ENCODE measurements at regions not wholly inside any gene's neighbourhood (a gene's known extent, or its start where the extent isn't known, plus 50 kb on each side); places are given as distances from the start of the nearest gene placed in this dataset.
A peak's percentile ranks its signal among the peaks of the same experiment; 100 is the strongest.

DNA sequence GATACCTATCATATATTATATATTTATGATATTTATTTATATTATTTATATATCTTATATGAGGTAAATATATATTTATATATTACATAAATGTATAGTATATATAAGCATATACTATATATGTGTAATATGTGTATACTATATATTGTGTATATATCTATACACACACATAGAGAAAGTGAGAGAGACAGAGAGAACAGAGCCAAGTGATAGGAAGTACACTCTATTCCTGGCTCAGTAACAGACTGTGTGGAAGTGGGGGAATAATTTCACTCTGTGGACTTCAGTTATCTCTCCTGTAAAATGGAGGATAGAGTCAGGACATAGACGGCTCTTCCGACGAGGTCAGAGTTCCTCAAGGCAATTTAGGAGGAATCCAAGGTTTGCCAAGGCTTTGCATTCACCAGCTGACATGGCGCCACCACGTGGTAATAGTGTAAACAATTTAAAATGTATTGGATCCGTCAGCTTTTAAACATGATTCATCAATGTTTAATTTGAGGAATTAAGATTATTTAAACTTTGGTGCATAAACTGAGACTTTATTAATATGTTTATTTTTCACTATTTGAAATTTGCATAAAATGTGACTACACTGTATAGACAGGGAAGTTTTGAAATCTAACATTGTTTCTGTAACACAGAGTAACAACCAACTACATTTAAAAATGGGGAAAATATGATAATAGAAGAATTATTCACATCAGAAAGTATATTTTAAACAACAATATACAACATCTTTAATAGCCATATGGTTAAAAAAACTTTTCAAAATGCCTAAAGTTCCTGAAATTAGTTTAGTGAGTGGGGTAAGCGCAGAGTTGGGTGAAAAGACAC, 75.4 kb upstream of the TMEM244 start:
- no peak overlapping the region for H3K9ac ChIP-seq (ENCODE audit: insufficient read length, low read depth)
- H3K36me3 ChIP-seq (ENCODE audit: insufficient read depth, insufficient read length, low read length), result no peaks in the 10 kb centered on the region
- H3K27me3 ChIP-seq (ENCODE audit: insufficient read depth, insufficient read length), result no peaks in the 10 kb centered on the region
- H3K9me3 ChIP-seq (ENCODE audit: insufficient read depth, low read length), result no peaks in the 10 kb centered on the region
- no peaks in the 10 kb centered on the region for H3K4me1 ChIP-seq (ENCODE audit: insufficient read depth, insufficient read length)
- DNase-seq (ENCODE audit: low read depth, low spot score), result peak; percentile 46
- no peak overlapping the region for H3K4me3 ChIP-seq (ENCODE audit: insufficient read length, low read depth)
- TF ChIP-seq SUZ12 (IDR thresholded peaks at IDR 0.05; ENCODE audit: extremely low read depth, insufficient read depth, insufficient read length) (no peak), YY1 (IDR thresholded peaks at IDR 0.05; ENCODE audit: insufficient read depth, insufficient read length) (no peak), ZNF274 (IDR thresholded peaks at IDR 0.05; ENCODE audit: low read depth, low read length) (no peak)

DNA sequence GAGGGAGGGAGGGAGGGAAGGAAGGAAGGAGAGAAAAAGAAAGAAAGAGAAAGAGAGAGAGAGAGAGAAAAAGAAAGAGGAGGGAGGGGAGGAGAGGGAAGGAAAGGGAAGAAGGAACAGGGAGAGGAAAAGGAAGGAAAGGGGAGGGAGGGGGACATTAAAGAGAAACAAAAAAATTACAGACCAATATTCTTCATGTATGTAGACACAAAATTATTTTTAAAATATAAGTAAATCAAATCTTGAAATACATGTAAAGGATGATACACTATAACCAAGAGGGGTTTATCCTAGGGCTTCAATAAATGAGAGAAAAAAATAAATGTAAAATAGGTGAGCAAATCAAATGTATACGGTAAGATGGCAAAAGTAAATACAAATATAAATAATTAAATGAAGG, 71.2 kb upstream of the TMEM244 start:
- TF ChIP-seq SUZ12 (IDR thresholded peaks at IDR 0.05; ENCODE audit: extremely low read depth, insufficient read depth, insufficient read length), result no peak
- no peaks in the 10 kb centered on the region for H3K9me3 ChIP-seq (ENCODE audit: insufficient read depth, low read length)
- H3K36me3 ChIP-seq (ENCODE audit: insufficient read depth, insufficient read length, low read length), result no peaks in the 10 kb centered on the region
- no peaks in the 10 kb centered on the region for H3K27me3 ChIP-seq (ENCODE audit: insufficient read depth, insufficient read length)
- H3K4me1 ChIP-seq (ENCODE audit: insufficient read depth, insufficient read length), result no peaks in the 10 kb centered on the region
- no peak overlapping the region for H3K4me3 ChIP-seq (ENCODE audit: insufficient read length, low read depth)
- DNase-seq (ENCODE audit: low read depth, low spot score), result no peak
- no peak overlapping the region for H3K9ac ChIP-seq (ENCODE audit: insufficient read length, low read depth)

- H3K9ac ChIP-seq (ENCODE audit: insufficient read length, low read depth), result no peak overlapping the region
- no peaks in the 10 kb centered on the region for H3K36me3 ChIP-seq (ENCODE audit: insufficient read depth, insufficient read length, low read length)
- no peaks in the 10 kb centered on the region for H3K9me3 ChIP-seq (ENCODE audit: insufficient read depth, low read length)
- H3K27me3 ChIP-seq (ENCODE audit: insufficient read depth, insufficient read length), result no peaks in the 10 kb centered on the region
- no peaks in the 10 kb centered on the region for H3K4me1 ChIP-seq (ENCODE audit: insufficient read depth, insufficient read length)
- DNase-seq (ENCODE audit: low read depth, low spot score), result no peak
- no peak overlapping the region for H3K4me3 ChIP-seq (ENCODE audit: insufficient read length, low read depth)
- TF ChIP-seq ZNF274 (IDR thresholded peaks at IDR 0.05; ENCODE audit: low read depth, low read length) (no peak), SUZ12 (IDR thresholded peaks at IDR 0.05; ENCODE audit: extremely low read depth, insufficient read depth, insufficient read length) (no peak), YY1 (IDR thresholded peaks at IDR 0.05; ENCODE audit: insufficient read depth, insufficient read length) (no peak)
Observed at GRCh38 chr6:129929433-129929832, 68.3 kb upstream of the TMEM244 start.

GRCh38 chr6:129923530-129924250, 62.6 kb upstream of the TMEM244 start:
- Histone ChIP-seq H3K4me1 (ENCODE audit: insufficient read depth, insufficient read length) (no peaks in the 10 kb centered on the region), H3K4me3 (ENCODE audit: insufficient read length, low read depth) (no peak overlapping the region), H3K9ac (ENCODE audit: insufficient read length, low read depth) (no peak overlapping the region), H3K9me3 (ENCODE audit: insufficient read depth, low read length) (no peaks in the 10 kb centered on the region), H3K27me3 (ENCODE audit: insufficient read depth, insufficient read length) (no peaks in the 10 kb centered on the region), H3K36me3 (ENCODE audit: insufficient read depth, insufficient read length, low read length) (no peaks in the 10 kb centered on the region)
- DNase-seq (ENCODE audit: low read depth, low spot score), result no peak
- TF ChIP-seq SUZ12 (IDR thresholded peaks at IDR 0.05; ENCODE audit: extremely low read depth, insufficient read depth, insufficient read length) (no peak), YY1 (IDR thresholded peaks at IDR 0.05; ENCODE audit: insufficient read depth, insufficient read length) (no peak), ZNF274 (IDR thresholded peaks at IDR 0.05; ENCODE audit: low read depth, low read length) (no peak)

- H3K9ac ChIP-seq (ENCODE audit: insufficient read length, low read depth), result no peak overlapping the region
- no peaks in the 10 kb centered on the region for H3K27me3 ChIP-seq (ENCODE audit: insufficient read depth, insufficient read length)
- no peaks in the 10 kb centered on the region for H3K36me3 ChIP-seq (ENCODE audit: insufficient read depth, insufficient read length, low read length)
- no peaks in the 10 kb centered on the region for H3K4me1 ChIP-seq (ENCODE audit: insufficient read depth, insufficient read length)
- no peaks in the 10 kb centered on the region for H3K9me3 ChIP-seq (ENCODE audit: insufficient read depth, low read length)
- no peak for TF ChIP-seq YY1 (IDR thresholded peaks at IDR 0.05; ENCODE audit: insufficient read depth, insufficient read length)
- no peak for TF ChIP-seq ZNF274 (IDR thresholded peaks at IDR 0.05; ENCODE audit: low read depth, low read length)
- TF ChIP-seq SUZ12 (IDR thresholded peaks at IDR 0.05; ENCODE audit: extremely low read depth, insufficient read depth, insufficient read length), result no peak
- no peak for DNase-seq (ENCODE audit: low read depth, low spot score)
- no peak overlapping the region for H3K4me3 ChIP-seq (ENCODE audit: insufficient read length, low read depth)
Observed at GRCh38 chr6:129921169-129921817, 60.2 kb upstream of the TMEM244 start.

GRCh38 chr6:129920103-129920798, 59.1 kb upstream of the TMEM244 start:
- no peak overlapping the region for H3K4me3 ChIP-seq (ENCODE audit: insufficient read length, low read depth)
- H3K4me1 ChIP-seq (ENCODE audit: insufficient read depth, insufficient read length), result no peaks in the 10 kb centered on the region
- H3K27me3 ChIP-seq (ENCODE audit: insufficient read depth, insufficient read length), result no peaks in the 10 kb centered on the region
- TF ChIP-seq ZNF274 (IDR thresholded peaks at IDR 0.05; ENCODE audit: low read depth, low read length) (no peak), SUZ12 (IDR thresholded peaks at IDR 0.05; ENCODE audit: extremely low read depth, insufficient read depth, insufficient read length) (no peak), YY1 (IDR thresholded peaks at IDR 0.05; ENCODE audit: insufficient read depth, insufficient read length) (no peak)
- no peaks in the 10 kb centered on the region for H3K9me3 ChIP-seq (ENCODE audit: insufficient read depth, low read length)
- H3K36me3 ChIP-seq (ENCODE audit: insufficient read depth, insufficient read length, low read length), result no peaks in the 10 kb centered on the region
- H3K9ac ChIP-seq (ENCODE audit: insufficient read length, low read depth), result no peak overlapping the region
- no peak for DNase-seq (ENCODE audit: low read depth, low spot score)
